GM19452 (cell line): ENCODE measurements at regions not wholly inside any gene's neighbourhood (a gene's known extent, or its start where the extent isn't known, plus 50 kb on each side); places are given as distances from the start of the nearest gene placed in this dataset.
"Not testable (repeated sequence)": the region's sequence is repeated elsewhere in the genome, so short reads cannot be mapped to it uniquely, and the experiment has no call there.

Experiments
- ATAC-seq: cut with Tn5 transposase; IDR thresholded peaks from one replicate; pipeline ENCODE4 v1.9.1; 2021; ENCODE audit not compliant: unreplicated experiment

GRCh38 chr12:67531051-67531450, 117.5 kb upstream of the DYRK2 start:
- ATAC-seq, result no peak

GRCh38 chr12:67531501-67531900, 117.0 kb upstream of the DYRK2 start:
- no peak for ATAC-seq

DNA sequence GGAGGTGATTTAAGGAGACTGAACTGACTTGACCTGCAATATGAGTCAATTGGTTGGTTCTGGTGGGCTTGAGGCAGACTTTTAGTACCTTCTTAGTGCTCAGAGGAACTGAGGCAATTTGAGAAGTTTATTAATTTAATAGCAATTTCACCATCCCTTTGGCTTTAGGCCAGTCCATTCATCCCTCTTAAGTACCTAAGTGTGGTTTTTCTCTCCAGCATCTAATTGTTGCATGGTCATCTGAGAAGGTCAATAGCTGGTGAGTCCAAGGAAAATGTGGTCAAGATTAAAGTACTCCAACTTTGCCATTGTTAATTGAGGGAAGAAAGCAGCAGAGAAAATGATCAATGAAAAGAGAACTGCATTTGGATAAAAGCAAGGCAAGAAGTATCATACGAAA, 115.4 kb upstream of the DYRK2 start:
- ATAC-seq, result no peak

- ATAC-seq, result no peak
Observed at GRCh38 chr12:67534046-67534445, 114.5 kb upstream of the DYRK2 start.

DNA sequence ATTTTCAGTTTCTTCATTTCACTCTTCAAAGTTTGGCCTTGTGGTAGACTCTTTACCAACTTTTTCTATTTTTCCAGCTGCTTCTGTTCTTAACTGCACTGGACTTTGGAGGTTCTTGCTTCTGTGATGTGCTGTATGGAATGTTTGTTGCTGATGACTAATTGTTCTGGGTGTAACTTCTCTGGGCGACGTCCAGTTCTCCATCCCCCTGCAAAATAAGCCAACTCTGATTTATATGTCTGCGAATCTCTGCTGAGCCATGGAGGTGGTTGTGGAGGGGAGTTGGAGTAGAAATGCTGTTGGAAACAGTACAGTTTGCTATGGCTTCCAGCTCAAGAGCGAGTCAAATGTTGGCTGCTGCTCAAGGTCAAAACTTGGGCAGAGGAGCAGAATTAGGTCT, 113.9 kb upstream of the DYRK2 start:
- ATAC-seq, result no peak

GRCh38 chr12:67535176-67535575, 113.4 kb upstream of the DYRK2 start:
- no peak for ATAC-seq

GRCh38 chr12:67535971-67536370, 112.6 kb upstream of the DYRK2 start:
- ATAC-seq, result no peak

DNA sequence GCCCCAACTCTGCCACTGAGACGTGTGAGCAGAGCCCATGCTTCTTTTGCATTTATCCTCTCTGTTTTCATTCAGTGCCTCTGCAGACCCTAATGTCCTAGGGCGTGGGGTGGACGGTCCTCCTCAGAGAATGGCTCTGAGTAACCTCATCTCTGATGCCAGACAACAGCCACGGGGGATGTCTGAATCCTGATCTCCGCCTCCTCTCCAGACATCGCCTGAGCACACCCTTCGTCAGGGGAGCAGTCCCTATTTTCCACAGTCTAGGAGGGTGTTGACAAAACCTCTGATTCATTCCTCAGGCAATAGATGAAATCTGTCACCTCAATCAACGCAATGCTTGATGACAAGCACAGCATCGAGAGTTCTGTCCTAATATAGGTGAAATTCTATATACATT, 109.2 kb upstream of the DYRK2 start:
- ATAC-seq, result no peak

DNA sequence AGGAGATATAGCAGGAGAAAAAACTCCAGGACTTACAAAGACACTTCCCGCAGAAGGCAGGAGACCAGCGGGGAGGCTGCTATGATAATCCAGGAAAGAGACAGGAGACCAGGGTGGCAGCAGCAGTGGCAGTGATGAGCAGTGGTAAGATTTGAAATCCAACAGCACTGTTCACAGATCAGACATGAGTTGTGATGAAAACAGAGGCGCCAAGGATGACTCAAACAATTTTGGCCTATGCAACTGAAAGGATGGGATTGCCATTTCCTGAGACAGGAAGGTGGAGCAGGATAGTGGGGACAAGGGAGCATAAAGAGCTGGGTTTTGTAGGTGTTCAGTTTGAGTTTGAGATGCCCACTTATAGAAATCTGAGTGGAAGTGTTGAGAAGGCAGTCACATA, 108.6 kb upstream of the DYRK2 start:
- no peak for ATAC-seq

DNA sequence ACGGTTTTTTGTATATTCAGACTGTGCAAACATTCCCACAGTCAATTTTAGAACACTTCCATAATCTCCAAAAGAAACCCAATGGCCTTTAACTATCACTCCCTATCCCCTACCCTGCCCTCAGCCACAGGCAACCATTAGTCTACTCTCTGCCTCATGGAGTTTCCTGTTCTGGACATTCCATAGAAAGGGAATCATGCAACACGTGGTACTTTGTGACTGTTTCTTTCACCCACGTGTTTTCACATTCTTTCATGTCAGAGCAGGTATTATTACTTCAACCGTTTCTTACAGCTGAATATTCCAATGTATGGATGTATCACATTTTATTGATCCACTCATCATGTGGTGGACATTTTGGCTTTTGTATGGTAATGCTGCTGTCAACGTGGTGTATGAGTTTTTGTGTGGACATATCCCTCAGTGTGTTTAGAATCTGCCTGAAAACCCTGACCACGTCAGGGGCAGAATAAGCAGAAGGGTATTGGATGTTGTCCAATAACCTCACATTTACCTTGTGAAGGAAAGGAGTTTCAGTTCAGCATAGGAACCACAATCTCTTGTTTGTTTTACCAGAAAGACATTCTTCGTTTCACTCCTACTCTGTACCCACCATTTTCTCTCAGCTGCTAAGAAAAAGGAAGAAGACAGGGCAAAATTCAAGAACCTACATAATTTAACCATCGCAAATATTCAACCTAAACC, 107.5 kb upstream of the DYRK2 start:
- peak; percentile 74 for ATAC-seq

DNA sequence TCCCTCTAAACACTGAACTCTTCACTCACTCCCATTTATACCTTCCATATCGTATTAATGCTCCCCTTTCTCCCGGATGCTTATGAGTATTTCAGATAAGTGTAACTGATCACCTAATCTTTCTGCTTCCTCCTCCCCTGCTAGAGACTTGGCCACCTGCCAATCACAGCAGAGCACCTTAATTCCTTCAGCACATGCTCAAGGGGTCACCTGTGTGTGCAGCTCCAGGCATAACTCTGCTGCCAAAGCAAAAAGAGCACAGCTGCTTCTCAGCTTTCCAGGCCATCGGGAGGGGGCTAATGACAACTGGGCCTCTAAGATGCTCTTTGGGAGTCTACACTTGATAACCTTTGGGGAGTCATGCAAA, 106.9 kb upstream of the DYRK2 start:
- ATAC-seq, result peak; percentile 27

GRCh38 chr12:67543021-67543770, 105.3 kb upstream of the DYRK2 start:
- no peak for ATAC-seq

GRCh38 chr12:67545298-67545697, 103.2 kb upstream of the DYRK2 start:
- no peak for ATAC-seq

DNA sequence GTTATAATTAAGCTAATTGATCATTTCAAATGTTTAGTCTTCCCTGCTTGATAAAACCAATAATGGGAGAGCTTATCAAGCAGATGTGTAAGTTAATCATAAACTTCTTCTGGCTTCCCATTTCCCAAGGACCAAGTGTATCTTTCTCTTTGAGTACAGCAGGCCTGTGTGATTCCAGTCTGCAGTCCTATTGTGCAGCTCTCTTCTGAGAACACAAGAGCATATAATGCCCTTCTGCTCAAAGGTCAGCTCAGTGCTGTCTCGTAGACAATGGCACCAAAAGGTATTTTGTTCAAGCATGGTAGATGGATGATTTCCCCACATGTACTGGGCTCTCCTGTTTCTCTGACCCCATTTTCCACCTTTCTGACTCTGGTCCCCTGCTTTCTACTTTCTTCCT, 101.8 kb upstream of the DYRK2 start:
- no peak for ATAC-seq

DNA sequence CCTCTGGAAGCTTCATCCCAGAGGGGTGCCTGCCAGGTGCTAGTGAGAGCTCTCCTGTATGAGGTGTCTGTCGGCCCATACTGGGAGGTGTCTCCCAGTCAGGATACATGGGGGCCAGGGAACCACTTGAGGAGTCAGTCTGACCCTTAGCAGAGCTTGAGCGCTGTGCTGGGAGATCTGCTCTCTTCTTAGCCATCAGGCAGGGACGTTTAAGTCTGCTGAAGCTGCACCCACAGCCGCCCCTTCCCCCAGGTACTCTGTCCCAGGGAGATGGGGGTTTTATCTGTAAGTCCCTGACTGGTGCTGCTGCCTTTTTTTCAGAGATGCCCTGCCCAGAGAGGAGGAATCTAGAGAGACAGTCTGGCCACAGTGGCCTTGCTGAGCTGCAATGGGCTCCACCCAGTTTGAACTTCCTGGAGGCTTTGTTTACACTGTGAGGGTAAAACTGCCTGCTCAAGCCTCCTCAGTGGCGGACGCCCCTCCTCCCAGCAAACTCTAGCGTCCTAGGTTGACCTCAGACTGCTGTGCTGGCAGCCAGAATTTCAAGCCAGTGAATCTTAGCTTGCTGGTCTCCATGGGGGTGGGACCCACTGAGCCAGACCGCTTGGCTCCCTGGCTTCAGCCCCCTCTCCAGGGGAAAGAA, 93.3 kb upstream of the DYRK2 start:
- ATAC-seq, result not testable (repeated sequence)

DNA sequence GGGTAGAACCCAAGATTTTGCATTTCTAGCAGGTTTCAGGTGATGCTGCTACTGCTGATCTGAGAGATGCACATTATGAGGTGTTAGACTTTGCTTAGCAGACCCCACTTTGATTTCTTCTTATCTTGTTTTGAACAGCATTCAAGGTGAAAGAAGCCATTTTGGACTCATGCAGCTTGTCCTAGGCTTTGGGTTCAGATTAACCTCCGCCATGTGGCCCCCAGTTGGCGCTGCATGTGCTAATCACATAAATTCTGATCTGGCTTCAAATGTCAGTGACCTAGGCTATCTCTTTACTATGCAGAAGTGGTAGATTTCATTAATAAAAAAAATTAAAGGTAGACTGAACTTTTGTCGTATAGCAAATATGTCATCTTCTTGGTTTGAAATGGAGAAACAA, 89.8 kb upstream of the DYRK2 start:
- no peak for ATAC-seq

DNA sequence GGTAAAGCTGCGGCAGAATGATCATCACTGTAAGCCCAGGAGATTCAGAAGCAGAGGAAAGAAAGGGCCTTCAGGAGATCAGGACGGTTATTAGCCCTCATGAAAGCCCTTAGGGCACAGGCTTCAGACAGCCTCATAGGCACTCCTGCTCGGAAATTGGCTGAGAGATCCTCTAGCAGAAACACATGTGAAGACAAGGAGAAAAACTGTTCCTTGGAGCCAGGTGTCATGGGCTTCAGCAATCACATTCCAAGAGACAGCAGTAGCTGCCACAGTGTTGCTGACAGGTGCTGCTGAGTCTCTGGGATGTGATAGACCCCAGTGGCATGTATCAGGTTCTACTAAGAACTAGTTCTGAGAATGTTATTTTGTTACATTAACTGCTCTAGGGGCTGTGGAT, 88.8 kb upstream of the DYRK2 start:
- ATAC-seq, result no peak

DNA sequence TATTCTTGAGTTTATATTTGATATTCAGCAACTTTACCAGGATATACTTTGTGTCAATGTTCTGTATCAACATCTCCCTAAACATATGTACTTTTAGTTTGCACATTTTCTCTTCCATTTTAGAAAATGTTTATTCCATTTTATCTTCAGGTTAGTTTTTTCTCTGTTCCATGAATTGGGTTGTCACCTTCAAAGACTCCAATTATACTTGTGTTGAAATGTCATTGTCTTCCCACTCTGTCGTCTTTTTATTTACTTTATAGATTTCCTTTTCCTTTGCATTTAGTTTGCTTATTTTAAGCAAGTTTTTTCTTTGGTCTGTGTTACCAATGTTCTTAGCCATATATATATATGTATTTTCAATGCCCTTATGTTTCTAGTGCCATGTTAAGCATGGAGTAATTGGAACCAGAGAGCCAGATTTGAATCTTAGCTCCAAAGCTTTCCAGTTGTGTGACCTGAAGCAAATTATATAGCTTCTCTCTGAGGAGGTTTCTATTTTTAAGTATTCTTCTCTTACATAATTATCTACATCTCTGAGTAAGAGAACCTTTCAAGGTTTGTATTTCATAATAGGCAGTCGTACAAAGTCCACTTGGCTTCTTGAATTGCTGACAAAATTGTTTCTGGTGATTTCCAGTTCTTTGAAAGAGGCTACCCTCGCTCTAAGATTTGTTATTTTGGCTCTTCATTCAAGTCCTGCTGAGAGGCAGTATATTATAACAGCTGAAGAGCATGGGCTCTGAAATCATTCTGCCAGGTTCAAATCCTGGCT, 85.8 kb upstream of the DYRK2 start:
- no peak for ATAC-seq

DNA sequence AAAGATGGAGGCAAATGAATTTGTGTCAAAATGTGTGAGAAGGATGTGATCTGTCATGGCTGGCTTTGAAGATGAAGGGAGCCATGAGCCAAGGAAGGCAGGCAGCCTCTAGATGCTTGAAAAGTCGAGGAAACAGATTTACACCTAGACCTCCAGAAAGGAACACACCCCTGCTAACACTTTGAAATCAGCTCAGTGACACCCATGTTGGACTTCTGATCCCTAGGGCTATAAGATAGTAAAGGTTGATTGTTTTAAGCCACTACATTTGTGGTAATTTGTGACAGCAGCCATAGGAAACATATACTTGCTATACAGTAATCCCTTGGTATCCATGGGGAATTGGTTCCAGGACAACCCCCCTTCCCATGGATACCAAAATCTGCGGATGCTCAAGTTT, 80.5 kb upstream of the DYRK2 start:
- ATAC-seq, result no peak

GRCh38 chr12:67572492-67572891, 76.1 kb upstream of the DYRK2 start:
- ATAC-seq, result no peak

GRCh38 chr12:67573566-67573965, 75.0 kb upstream of the DYRK2 start:
- ATAC-seq, result no peak
